ENCODE measurements at regions not wholly inside any gene's neighbourhood (a gene's known extent, or its start where the extent isn't known, plus 50 kb on each side); places are given as distances from the start of the nearest gene placed in this dataset.
A peak's percentile ranks its signal among the peaks of the same experiment; 100 is the strongest.

DNA sequence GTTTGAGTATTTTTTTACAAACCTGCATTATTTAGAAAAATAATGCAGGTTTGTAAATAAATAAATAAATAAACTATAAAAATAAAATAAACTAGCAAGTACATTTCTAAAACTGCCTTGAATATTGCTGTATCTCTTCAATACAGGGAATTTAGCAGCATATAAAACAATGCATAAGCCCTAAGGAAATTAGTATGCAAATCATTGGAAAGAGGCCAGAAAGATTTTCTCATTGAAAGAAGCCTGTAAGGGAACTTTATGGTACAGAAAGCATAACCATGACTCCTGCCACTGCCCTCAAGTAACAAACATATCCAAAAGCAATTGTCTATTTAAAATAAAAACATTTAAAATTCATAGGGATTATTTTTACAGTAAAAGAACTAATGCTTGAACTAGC lies 387.3 kb downstream of the HINT1 start:
- no peaks in the 10 kb centered on the region for H3K27me3 ChIP-seq (ENCODE audit: control insufficient read depth, insufficient read depth, low read length, poor library complexity, severe bottlenecking)
- Mint-ChIP-seq H3K9me3 (no peaks in the 10 kb centered on the region), H3K4me1 (no peaks in the 10 kb centered on the region), H3K27ac (no peak overlapping the region), H3K36me3 (ENCODE audit: low read depth) (no peaks in the 10 kb centered on the region), H3K27me3 (ENCODE audit: insufficient read depth) (no peaks in the 10 kb centered on the region), H3K4me3 (no peak overlapping the region)
- H3K9ac ChIP-seq (ENCODE audit: extremely low read depth, low read length, poor library complexity, severe bottlenecking), result no peak overlapping the region
- no peak overlapping the region for H3K27ac ChIP-seq (ENCODE audit: low read depth, low read length)
- no peak for DNase-seq
- no peaks in the 10 kb centered on the region for H3K4me1 ChIP-seq (ENCODE audit: control insufficient read depth, insufficient read depth, low read length)
- TF ChIP-seq, protein P1, sequence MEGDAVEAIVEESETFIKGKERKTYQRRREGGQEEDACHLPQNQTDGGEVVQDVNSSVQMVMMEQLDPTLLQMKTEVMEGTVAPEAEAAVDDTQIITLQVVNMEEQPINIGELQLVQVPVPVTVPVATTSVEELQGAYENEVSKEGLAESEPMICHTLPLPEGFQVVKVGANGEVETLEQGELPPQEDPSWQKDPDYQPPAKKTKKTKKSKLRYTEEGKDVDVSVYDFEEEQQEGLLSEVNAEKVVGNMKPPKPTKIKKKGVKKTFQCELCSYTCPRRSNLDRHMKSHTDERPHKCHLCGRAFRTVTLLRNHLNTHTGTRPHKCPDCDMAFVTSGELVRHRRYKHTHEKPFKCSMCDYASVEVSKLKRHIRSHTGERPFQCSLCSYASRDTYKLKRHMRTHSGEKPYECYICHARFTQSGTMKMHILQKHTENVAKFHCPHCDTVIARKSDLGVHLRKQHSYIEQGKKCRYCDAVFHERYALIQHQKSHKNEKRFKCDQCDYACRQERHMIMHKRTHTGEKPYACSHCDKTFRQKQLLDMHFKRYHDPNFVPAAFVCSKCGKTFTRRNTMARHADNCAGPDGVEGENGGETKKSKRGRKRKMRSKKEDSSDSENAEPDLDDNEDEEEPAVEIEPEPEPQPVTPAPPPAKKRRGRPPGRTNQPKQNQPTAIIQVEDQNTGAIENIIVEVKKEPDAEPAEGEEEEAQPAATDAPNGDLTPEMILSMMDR (conservative IDR thresholded peaks at IDR 0.05), result no peak
- no peaks in the 10 kb centered on the region for H3K36me3 ChIP-seq (ENCODE audit: control insufficient read depth, insufficient read depth, low read length)
- H3K4me3 ChIP-seq (ENCODE audit: low read length), result no peak overlapping the region
- H3K9me3 ChIP-seq (ENCODE audit: control insufficient read depth, low read length), result no peaks in the 10 kb centered on the region

DNA sequence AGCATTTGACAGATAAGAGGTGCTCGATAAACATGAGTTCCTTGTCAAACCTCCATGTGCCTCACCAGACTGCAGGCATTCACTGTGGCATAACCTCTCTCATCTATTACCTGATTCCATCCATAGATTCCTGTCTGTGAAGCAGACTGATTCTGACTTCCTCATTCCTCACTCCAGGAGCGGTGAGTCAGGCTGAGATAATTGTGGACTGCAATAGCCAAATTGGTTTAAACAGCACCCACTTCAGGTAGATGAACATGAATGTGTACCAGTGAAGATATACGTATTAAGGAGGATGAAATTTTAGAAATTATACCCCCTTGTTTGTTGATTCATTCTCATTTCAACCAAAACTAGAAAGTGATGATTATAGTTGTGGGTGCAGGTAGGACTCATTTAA lies 391.2 kb downstream of the HINT1 start:
- Histone ChIP-seq H3K9me3 (ENCODE audit: control insufficient read depth, low read length) (no peaks in the 10 kb centered on the region), H3K36me3 (ENCODE audit: control insufficient read depth, insufficient read depth, low read length) (no peaks in the 10 kb centered on the region), H3K27me3 (ENCODE audit: control insufficient read depth, insufficient read depth, low read length, poor library complexity, severe bottlenecking) (no peaks in the 10 kb centered on the region), H3K4me1 (ENCODE audit: control insufficient read depth, insufficient read depth, low read length) (no peaks in the 10 kb centered on the region), H3K9ac (ENCODE audit: extremely low read depth, low read length, poor library complexity, severe bottlenecking) (no peak overlapping the region), H3K27ac (ENCODE audit: low read depth, low read length) (no peak overlapping the region), H3K4me3 (ENCODE audit: low read length) (no peak overlapping the region)
- Mint-ChIP-seq H3K4me1 (no peaks in the 10 kb centered on the region), H3K4me3 (no peak overlapping the region), H3K27ac (no peak overlapping the region), H3K27me3 (ENCODE audit: insufficient read depth) (no peaks in the 10 kb centered on the region), H3K36me3 (ENCODE audit: low read depth) (no peaks in the 10 kb centered on the region), H3K9me3 (no peaks in the 10 kb centered on the region)
- TF ChIP-seq, protein P1 (conservative IDR thresholded peaks at IDR 0.05), result no peak
- DNase-seq, result peak; percentile 49
- WGBS, 2 experiments (ENCODE audit: insufficient coverage in 1 of 2, insufficient read length in 1 of 2), result 83 to 100% methylated on average over 1 to 3 of the region's 3 CpGs

DNA sequence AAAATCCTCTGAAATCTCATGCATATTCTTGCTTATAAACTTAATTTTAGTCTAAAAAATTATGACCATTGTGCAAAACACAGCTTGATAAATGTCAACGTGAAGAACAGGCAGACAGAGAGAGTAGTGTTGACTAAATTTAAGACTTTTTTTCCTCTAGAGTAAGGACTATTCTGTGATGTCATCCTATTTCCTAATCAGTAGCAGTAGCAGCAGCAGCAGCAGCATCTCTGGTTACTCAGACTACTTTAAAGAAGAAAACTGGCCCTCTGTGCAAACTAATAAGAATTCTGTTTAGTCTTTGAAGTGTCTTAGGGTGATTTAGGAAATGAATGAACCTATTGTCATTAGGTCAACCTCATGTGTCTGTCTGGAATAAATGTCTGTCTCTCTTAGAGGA lies 403.0 kb downstream of the HINT1 start:
- Histone ChIP-seq H3K9ac (ENCODE audit: extremely low read depth, low read length, poor library complexity, severe bottlenecking) (no peak overlapping the region), H3K4me3 (ENCODE audit: low read length) (no peak overlapping the region), H3K27me3 (ENCODE audit: control insufficient read depth, insufficient read depth, low read length, poor library complexity, severe bottlenecking) (no peaks in the 10 kb centered on the region), H3K4me1 (ENCODE audit: control insufficient read depth, insufficient read depth, low read length) (no peaks in the 10 kb centered on the region), H3K36me3 (ENCODE audit: control insufficient read depth, insufficient read depth, low read length) (no peaks in the 10 kb centered on the region), H3K27ac (ENCODE audit: low read depth, low read length) (peak overlapping the region; percentile 42), H3K9me3 (ENCODE audit: control insufficient read depth, low read length) (no peaks in the 10 kb centered on the region)
- WGBS, 2 experiments (ENCODE audit: insufficient coverage in 1 of 2, insufficient read length in 1 of 2), result 81% methylated on average over 1 of the region's 1 CpG; no CpG with 5 or more reads in 1 of the 2 experiments
- no peaks in the 10 kb centered on the region for H3K9me3 Mint-ChIP-seq
- no peaks in the 10 kb centered on the region for H3K36me3 Mint-ChIP-seq (ENCODE audit: low read depth)
- H3K27ac Mint-ChIP-seq, result no peak overlapping the region
- no peaks in the 10 kb centered on the region for H3K27me3 Mint-ChIP-seq (ENCODE audit: insufficient read depth)
- no peak for DNase-seq
- no peak overlapping the region for H3K4me3 Mint-ChIP-seq
- TF ChIP-seq, protein P1 (conservative IDR thresholded peaks at IDR 0.05), result no peak
- no peaks in the 10 kb centered on the region for H3K4me1 Mint-ChIP-seq

Measured in endodermal cell (in vitro differentiated cells).